Suppressor macrophage (primary cell): ENCODE measurements at regions not wholly inside any gene's neighbourhood (a gene's known extent, or its start where the extent isn't known, plus 50 kb on each side); places are given as distances from the start of the nearest gene placed in this dataset.

ENCODE experiments used
- DNase-seq, 4 experiments: peaks; one replicate each; pipeline ENCODE4 v3.0.0-alpha.2; 2020 to 2022

- DNase-seq = no peak
Observed at GRCh38 chr2:191612496-191612895, 65.4 kb upstream of the NABP1 start.

GRCh38 chr2:191614759-191615158, 63.2 kb upstream of the NABP1 start:
- no peak for DNase-seq

- peak in 2 of 4 experiments; percentile 16 to 23 for DNase-seq
Observed at GRCh38 chr2:191615596-191615995, 62.3 kb upstream of the NABP1 start.

GRCh38 chr2:191617575-191617974, 60.4 kb upstream of the NABP1 start:
- DNase-seq = peak in 2 of 4 experiments; percentile 41 to 53

- peak in 3 of 4 experiments; percentile 41 to 67 (median 65) for DNase-seq
Observed at GRCh38 chr2:191618046-191618780, 59.7 kb upstream of the NABP1 start.

- no peak for DNase-seq
Observed at GRCh38 chr2:191618786-191619185, 59.1 kb upstream of the NABP1 start.

- DNase-seq = peak in 2 of 4 experiments; percentile 32 to 35
Observed at GRCh38 chr2:191620144-191620543, 57.8 kb upstream of the NABP1 start.

- DNase-seq = peak; percentile 39 to 88 (median 68)
Observed at GRCh38 chr2:191622374-191623320, 55.3 kb upstream of the NABP1 start.

GRCh38 chr2:191625016-191625415, 52.9 kb upstream of the NABP1 start:
- peak; percentile 79 to 93 (median 84) for DNase-seq

- DNase-seq = no peak
Observed at GRCh38 chr2:191625446-191625845, 52.5 kb upstream of the NABP1 start.

- peak in 3 of 4 experiments; percentile 49 to 83 (median 60) for DNase-seq
Observed at GRCh38 chr2:191626497-191627151, 51.3 kb upstream of the NABP1 start.

- DNase-seq = no peak
Observed at GRCh38 chr2:191627518-191627917, 50.4 kb upstream of the NABP1 start.
